Caco-2 (cell line): ENCODE measurements at regions not wholly inside any gene's neighbourhood (a gene's known extent, or its start where the extent isn't known, plus 50 kb on each side); places are given as distances from the start of the nearest gene placed in this dataset.

Experiments used
- BruUV-seq: library from RNA; stranded (reverse); fragments of 400-500 nt; replicated peaks from 2 replicates; lab custom pipeline; 2021; lab: Mats Ljungman, UMichigan
- CTCF ChIA-PET: fragments of 300-600 bp; sonication (Branson Sonifier 250); formaldehyde crosslinking; loops from one replicate; lab custom pipeline; 2022; ENCODE audit warnings: antibody characterized with exemption; lab: Charles Lee
- POLR2A ChIA-PET: fragments of 300-600 bp; sonication (Branson Sonifier 250); formaldehyde crosslinking; loops from one replicate; lab custom pipeline; 2022; ENCODE audit warnings: antibody characterized with exemption; lab: Charles Lee
- DNase-seq, 2 experiments: peaks; one replicate each; pipeline versions ENCODE4 v3.0.0 to v3.0.0-alpha.2; 2020 to 2022
- H3K27me3 ChIP-seq: replicated peaks from 2 replicates; pipeline ENCODE4 v1.6.0; 2011; ENCODE audit warnings: low read length; ENCODE audit not compliant: control insufficient read depth, insufficient read depth
- H3K36me3 ChIP-seq: 2 replicates; pipeline ENCODE4 v1.5.1; 2011; ENCODE audit warnings: low read length; ENCODE audit not compliant: control insufficient read depth, insufficient read depth
- H3K4me1 ChIP-seq: fragments of 250-450 bp; sonication (Bioruptor Pico); 2 replicates; pipeline ENCODE4 v1.5.1; 2020; ENCODE audit warnings: mild to moderate bottlenecking
- H3K4me3 ChIP-seq: 2 replicates; pipeline ENCODE4 v1.5.1; 2011; ENCODE audit warnings: low read depth, mild to moderate bottlenecking, control low read depth, low read length
- H3K9me3 ChIP-seq: fragments of 250-450 bp; sonication (Bioruptor Pico); 2 replicates; pipeline ENCODE4 v1.5.1; 2020; ENCODE audit warnings: mild to moderate bottlenecking, moderate library complexity
- H3K27ac Mint-ChIP-seq: one replicate; pipeline ENCODE4 v1.8.0; 2022; ENCODE audit warnings: mixed read lengths; ENCODE audit not compliant: unreplicated experiment
- H3K27me3 Mint-ChIP-seq: one replicate; pipeline ENCODE4 v1.8.0; 2022; ENCODE audit warnings: mixed read lengths; ENCODE audit not compliant: insufficient read depth, unreplicated experiment
- H3K36me3 Mint-ChIP-seq: one replicate; pipeline ENCODE4 v1.8.0; 2022; ENCODE audit warnings: mild to moderate bottlenecking, mixed read lengths; ENCODE audit not compliant: insufficient read depth, unreplicated experiment
- H3K4me1 Mint-ChIP-seq: one replicate; pipeline ENCODE4 v1.8.0; 2022; ENCODE audit warnings: low read depth, mixed read lengths; ENCODE audit not compliant: unreplicated experiment
- H3K4me3 Mint-ChIP-seq: one replicate; pipeline ENCODE4 v1.8.0; 2022; ENCODE audit warnings: mild to moderate bottlenecking, moderate library complexity, mixed read lengths; ENCODE audit not compliant: unreplicated experiment
- H3K9me3 Mint-ChIP-seq: one replicate; pipeline ENCODE4 v1.8.0; 2022; ENCODE audit warnings: mixed read lengths; ENCODE audit not compliant: unreplicated experiment
- CTCF ChIP-seq, 2 experiments: fragments of 200-600 bp in 1 of 2; IDR thresholded peaks; 1 replicate in 1 of 2; 2 replicates in 1 of 2; pipeline versions ENCODE4 v1.5.1 to v1.8.0; 2011 to 2022; ENCODE audit warnings: antibody characterized with exemption in 1 of 2, control low read depth in 1 of 2, inconsistent platforms in 1 of 2, low read depth in 1 of 2, low read length in 1 of 2, mild to moderate bottlenecking in 1 of 2, moderate library complexity in 1 of 2; ENCODE audit not compliant: insufficient read depth in 1 of 2, severe bottlenecking in 1 of 2, unreplicated experiment in 1 of 2
- intact Hi-C: fragments of 100-400 bp; cut with micrococcal nuclease; formaldehyde crosslinking; loops from one replicate; pipeline ENCODE4 v1.10.0; 2022; ENCODE audit not compliant: unreplicated experiment

- Mint-ChIP-seq H3K4me3 (no peak overlapping the region), H3K36me3 (no peaks in the 10 kb centered on the region), H3K27ac (no peak overlapping the region), H3K9me3 (no peaks in the 10 kb centered on the region), H3K27me3 (no peaks in the 10 kb centered on the region), H3K4me1 (peaks cover 19% of the 10 kb centered on the region)
- Histone ChIP-seq H3K4me3 (no peak overlapping the region), H3K9me3 (no peaks in the 10 kb centered on the region), H3K27me3 (no peaks in the 10 kb centered on the region), H3K36me3 (no peaks in the 10 kb centered on the region), H3K4me1 (peaks cover 73% of the 10 kb centered on the region)
- DNase-seq = no peak
- TF ChIP-seq CTCF (IDR thresholded peaks at IDR 0.05; ENCODE audit: insufficient read depth in 1 of 2, low read depth in 1 of 2, low read length in 1 of 2, severe bottlenecking in 1 of 2, unreplicated experiment in 1 of 2) = no peak
- intact Hi-C loops = no loop called here
- no TSS peak for BruUV-seq
- POLR2A ChIA-PET = no interaction called here
- CTCF ChIA-PET = no interaction called here
Observed at GRCh38 chr1:111556325-111557037, 53.0 kb upstream of the ADORA3 start.

GRCh38 chr1:111559736-111560279 lies 56.4 kb upstream of the ADORA3 start:
- TF ChIP-seq CTCF (IDR thresholded peaks at IDR 0.05; ENCODE audit: insufficient read depth in 1 of 2, low read depth in 1 of 2, low read length in 1 of 2, severe bottlenecking in 1 of 2, unreplicated experiment in 1 of 2) = no peak
- Mint-ChIP-seq H3K4me1 (peaks cover 30% of the 10 kb centered on the region), H3K9me3 (no peaks in the 10 kb centered on the region), H3K27ac (peak overlapping the region; percentile 86), H3K27me3 (no peaks in the 10 kb centered on the region), H3K4me3 (peak overlapping the region; percentile 58), H3K36me3 (no peaks in the 10 kb centered on the region)
- Histone ChIP-seq H3K9me3 (no peaks in the 10 kb centered on the region), H3K4me3 (no peak overlapping the region), H3K36me3 (no peaks in the 10 kb centered on the region), H3K27me3 (no peaks in the 10 kb centered on the region), H3K4me1 (peaks cover 68% of the 10 kb centered on the region)
- ChIA-PET POLR2A (no interaction called here), CTCF (interaction anchor here (1.0 to 1.7 kb wide), 3 partner anchors 8 to 78 kb away, joined by 3 to 8 read pairs (median 4); no protein-coding TSS in a partner anchor)
- peak; percentile 38 to 62 for DNase-seq
- BruUV-seq = no TSS peak
- intact Hi-C loops = loop anchor here (1.0 to 5.0 kb wide), 2 partner anchors 8 to 82 kb away; no protein-coding TSS in a partner anchor

DNA sequence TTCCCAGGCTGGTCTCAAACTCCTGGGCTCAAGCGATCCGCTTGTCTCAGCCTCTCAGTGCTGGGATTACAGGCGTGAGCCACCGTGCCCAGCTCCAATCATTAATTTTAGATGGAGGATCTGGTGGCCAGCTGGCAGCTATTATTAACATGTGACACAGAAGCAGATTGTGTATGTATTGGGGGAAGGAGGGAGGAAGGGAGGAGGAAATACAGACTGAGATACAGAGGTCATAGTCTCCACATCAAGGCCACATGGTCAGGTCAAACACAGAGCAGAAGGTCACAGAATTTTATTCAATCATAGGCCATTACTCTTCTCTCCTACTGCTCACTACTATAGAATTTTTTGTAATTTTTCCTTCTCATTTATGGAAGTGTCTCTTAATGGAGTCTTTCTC lies 57.9 kb upstream of the ADORA3 start:
- peaks cover 65% of the 10 kb centered on the region for H3K4me1 ChIP-seq
- Mint-ChIP-seq H3K4me1 (peaks cover 44% of the 10 kb centered on the region), H3K27ac (peak overlapping the region; percentile 86), H3K36me3 (no peaks in the 10 kb centered on the region), H3K9me3 (no peaks in the 10 kb centered on the region), H3K27me3 (no peaks in the 10 kb centered on the region), H3K4me3 (no peak overlapping the region)
- ChIA-PET CTCF (no interaction called here), POLR2A (no interaction called here)
- no TSS peak for BruUV-seq
- H3K9me3 ChIP-seq = no peaks in the 10 kb centered on the region
- TF ChIP-seq CTCF (IDR thresholded peaks at IDR 0.05; ENCODE audit: insufficient read depth in 1 of 2, low read depth in 1 of 2, low read length in 1 of 2, severe bottlenecking in 1 of 2, unreplicated experiment in 1 of 2) = no peak
- DNase-seq = no peak
- no peaks in the 10 kb centered on the region for H3K36me3 ChIP-seq
- no peaks in the 10 kb centered on the region for H3K27me3 ChIP-seq
- no peak overlapping the region for H3K4me3 ChIP-seq
- intact Hi-C loops = loop anchor here (5.0 kb wide), 1 partner anchor 81 kb away; no protein-coding TSS in a partner anchor
